ENCODE measurements at regions not wholly inside any gene's neighbourhood (a gene's known extent, or its start where the extent isn't known, plus 50 kb on each side); places are given as distances from the start of the nearest gene placed in this dataset.

GRCh38 chr6:146946559-146946958 is 257.7 kb upstream of the STXBP5 start:
- Histone ChIP-seq H3K36me3 (ENCODE audit: control insufficient read depth, insufficient read depth, low read length) (no peaks in the 10 kb centered on the region), H3K9me3 (ENCODE audit: control insufficient read depth, insufficient read depth, low read depth, low read length) (no peaks in the 10 kb centered on the region), H3K27me3 (ENCODE audit: control insufficient read depth, insufficient read depth, low read length) (no peaks in the 10 kb centered on the region), H3K4me1 (ENCODE audit: control insufficient read depth, insufficient read depth, low read length) (peaks cover 4% of the 10 kb centered on the region; the same call in 1 of the 2 replicates), H3K27ac (ENCODE audit: low read length) (peak overlapping the region; percentile 30; the same call in 1 of the 2 replicates), H3K4me3 (ENCODE audit: low read depth in 2 of 2, low read length in 2 of 2) (no peak overlapping the region)
- DNase-seq (ENCODE audit: low read depth, low spot score) = no peak
- ATAC-seq = no peak
- in situ Hi-C loops (cut with HindIII; ENCODE audit: low pct_unique_long_range_greater_than_20kb, low sequenced_read_pairs) = no loop called here
- BruUV-seq (replicated peaks) = no TSS peak
- intact Hi-C loops (cut with micrococcal nuclease; ENCODE audit: unreplicated experiment) = no loop called here
- TF ChIP-seq REST (IDR thresholded peaks at IDR 0.05; ENCODE audit: insufficient read depth in 1 of 2, low read depth in 2 of 2, low read length in 1 of 2) = no peak
- TF ChIP-seq SIN3A (IDR thresholded peaks at IDR 0.05; ENCODE audit: borderline replicate concordance, insufficient read depth, low read depth, low read length) = no peak
- no peak for TF ChIP-seq TCF7L2 (IDR thresholded peaks at IDR 0.05; ENCODE audit: low read depth, low read length)
- no peak for TF ChIP-seq POLR2AphosphoS5 (IDR thresholded peaks at IDR 0.05; ENCODE audit: low read depth, low read length)
- CTCF ChIA-PET = interaction anchor here (0.6 kb wide), 1 partner anchor 103 kb away, joined by 6 read pairs; no protein-coding TSS in a partner anchor
- POLR2A ChIA-PET = no interaction called here

DNA sequence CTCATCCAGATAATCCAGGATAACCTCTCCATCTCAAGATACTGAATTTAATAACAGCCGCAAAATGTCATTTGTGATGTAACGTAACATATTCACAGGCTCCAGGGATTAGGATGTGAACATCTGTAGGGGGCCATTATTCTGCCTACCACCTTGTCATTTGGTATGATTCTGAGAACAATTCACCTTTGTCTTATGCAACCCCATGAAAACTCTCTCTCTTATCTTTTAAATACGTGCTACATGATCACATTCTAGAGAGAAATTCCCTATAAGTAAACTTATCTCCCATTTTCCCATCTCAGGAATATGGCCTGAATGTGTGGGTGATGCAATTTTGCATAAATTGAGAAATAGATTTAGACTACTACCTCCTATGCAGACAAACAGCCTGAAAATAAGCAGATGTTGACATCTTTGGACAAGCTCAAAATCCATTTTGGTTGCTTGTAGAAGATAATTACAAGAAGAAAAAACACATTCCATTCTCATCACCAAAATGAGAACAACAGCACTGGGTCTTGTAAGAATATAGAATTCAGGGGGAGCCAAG is 255.4 kb upstream of the STXBP5 start:
- ChIA-PET CTCF (no interaction called here), POLR2A (no interaction called here)
- no peak for TF ChIP-seq REST (IDR thresholded peaks at IDR 0.05; ENCODE audit: insufficient read depth in 1 of 2, low read depth in 2 of 2, low read length in 1 of 2)
- no peak for TF ChIP-seq TCF7L2 (IDR thresholded peaks at IDR 0.05; ENCODE audit: low read depth, low read length)
- TF ChIP-seq, protein P1, sequence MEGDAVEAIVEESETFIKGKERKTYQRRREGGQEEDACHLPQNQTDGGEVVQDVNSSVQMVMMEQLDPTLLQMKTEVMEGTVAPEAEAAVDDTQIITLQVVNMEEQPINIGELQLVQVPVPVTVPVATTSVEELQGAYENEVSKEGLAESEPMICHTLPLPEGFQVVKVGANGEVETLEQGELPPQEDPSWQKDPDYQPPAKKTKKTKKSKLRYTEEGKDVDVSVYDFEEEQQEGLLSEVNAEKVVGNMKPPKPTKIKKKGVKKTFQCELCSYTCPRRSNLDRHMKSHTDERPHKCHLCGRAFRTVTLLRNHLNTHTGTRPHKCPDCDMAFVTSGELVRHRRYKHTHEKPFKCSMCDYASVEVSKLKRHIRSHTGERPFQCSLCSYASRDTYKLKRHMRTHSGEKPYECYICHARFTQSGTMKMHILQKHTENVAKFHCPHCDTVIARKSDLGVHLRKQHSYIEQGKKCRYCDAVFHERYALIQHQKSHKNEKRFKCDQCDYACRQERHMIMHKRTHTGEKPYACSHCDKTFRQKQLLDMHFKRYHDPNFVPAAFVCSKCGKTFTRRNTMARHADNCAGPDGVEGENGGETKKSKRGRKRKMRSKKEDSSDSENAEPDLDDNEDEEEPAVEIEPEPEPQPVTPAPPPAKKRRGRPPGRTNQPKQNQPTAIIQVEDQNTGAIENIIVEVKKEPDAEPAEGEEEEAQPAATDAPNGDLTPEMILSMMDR (IDR thresholded peaks at IDR 0.05) = no peak
- no peak for TF ChIP-seq SIN3A (IDR thresholded peaks at IDR 0.05; ENCODE audit: borderline replicate concordance, insufficient read depth, low read depth, low read length)
- no peak for TF ChIP-seq POLR2AphosphoS5 (IDR thresholded peaks at IDR 0.05; ENCODE audit: low read depth, low read length)
- intact Hi-C loops (cut with micrococcal nuclease; ENCODE audit: unreplicated experiment) (no loop called here), in situ Hi-C loops (cut with HindIII; ENCODE audit: low pct_unique_long_range_greater_than_20kb, low sequenced_read_pairs) (no loop called here)
- BruUV-seq (replicated peaks) = no TSS peak
- peaks cover 6% of the 10 kb centered on the region; the same call in 1 of the 2 replicates for H3K4me1 ChIP-seq (ENCODE audit: control insufficient read depth, insufficient read depth, low read length)
- DNase-seq (ENCODE audit: low read depth, low spot score) (no peak), ATAC-seq (no peak)
- no peaks in the 10 kb centered on the region for H3K36me3 ChIP-seq (ENCODE audit: control insufficient read depth, insufficient read depth, low read length)
- H3K27me3 ChIP-seq (ENCODE audit: control insufficient read depth, insufficient read depth, low read length) = no peaks in the 10 kb centered on the region
- no peaks in the 10 kb centered on the region for H3K9me3 ChIP-seq (ENCODE audit: control insufficient read depth, insufficient read depth, low read depth, low read length)
- H3K27ac ChIP-seq (ENCODE audit: low read length) = peak overlapping the region; percentile 29; the same call in 1 of the 2 replicates
- H3K4me3 ChIP-seq (ENCODE audit: low read depth in 2 of 2, low read length in 2 of 2) = no peak overlapping the region
